Lower leg skin (tissue), 3 donors: ENCODE measurements at regions not wholly inside any gene's neighbourhood (a gene's known extent, or its start where the extent isn't known, plus 50 kb on each side); places are given as distances from the start of the nearest gene placed in this dataset.

Experiments used
- POLR2A ChIP-seq, 2 donors: fragments of 450-650 bp; IDR thresholded peaks; one replicate each; pipeline ENCODE4 v1.6.1; 2016 to 2017; ENCODE audit warnings: antibody characterized with exemption in 2 of 2, mild to moderate bottlenecking in 1 of 2, moderate library complexity in 1 of 2
- TF ChIP-seq, protein P1 (sequence below), 3 donors: fragments of 450-650 bp; IDR thresholded peaks; one replicate each; pipeline ENCODE4 v1.5.1; 2016; ENCODE audit warnings: antibody characterized with exemption in 3 of 3, mild to moderate bottlenecking in 3 of 3, moderate library complexity in 2 of 3

DNA sequence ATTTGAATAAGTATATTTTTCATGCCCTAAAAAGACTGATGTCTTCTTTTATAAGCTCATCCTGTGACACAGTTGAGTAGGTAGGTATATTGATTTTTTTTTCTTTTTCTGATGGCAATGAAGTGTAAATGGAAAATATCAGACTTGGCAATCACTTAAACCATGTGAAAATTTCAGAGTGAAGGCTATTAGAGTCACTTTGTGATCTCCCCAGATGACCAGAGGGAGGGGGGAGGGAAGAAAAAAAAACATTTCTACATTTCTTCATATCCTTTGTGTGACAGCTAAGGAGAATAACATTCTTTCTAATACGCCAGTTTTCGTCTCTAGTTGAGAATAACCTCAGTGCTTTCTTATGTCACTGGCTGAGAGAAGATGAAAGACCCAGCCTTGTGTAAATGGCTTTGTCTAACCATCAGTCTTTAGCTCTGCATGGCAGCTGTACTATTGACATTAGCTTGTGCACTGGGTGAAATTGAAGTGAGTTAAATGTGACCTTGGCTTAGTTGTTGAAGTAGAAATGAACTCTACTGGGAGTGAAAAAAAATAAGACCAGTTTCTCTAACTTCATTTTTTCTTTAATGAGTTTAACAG, 332.1 kb upstream of the DACH1 start:
- TF ChIP-seq, protein P1, sequence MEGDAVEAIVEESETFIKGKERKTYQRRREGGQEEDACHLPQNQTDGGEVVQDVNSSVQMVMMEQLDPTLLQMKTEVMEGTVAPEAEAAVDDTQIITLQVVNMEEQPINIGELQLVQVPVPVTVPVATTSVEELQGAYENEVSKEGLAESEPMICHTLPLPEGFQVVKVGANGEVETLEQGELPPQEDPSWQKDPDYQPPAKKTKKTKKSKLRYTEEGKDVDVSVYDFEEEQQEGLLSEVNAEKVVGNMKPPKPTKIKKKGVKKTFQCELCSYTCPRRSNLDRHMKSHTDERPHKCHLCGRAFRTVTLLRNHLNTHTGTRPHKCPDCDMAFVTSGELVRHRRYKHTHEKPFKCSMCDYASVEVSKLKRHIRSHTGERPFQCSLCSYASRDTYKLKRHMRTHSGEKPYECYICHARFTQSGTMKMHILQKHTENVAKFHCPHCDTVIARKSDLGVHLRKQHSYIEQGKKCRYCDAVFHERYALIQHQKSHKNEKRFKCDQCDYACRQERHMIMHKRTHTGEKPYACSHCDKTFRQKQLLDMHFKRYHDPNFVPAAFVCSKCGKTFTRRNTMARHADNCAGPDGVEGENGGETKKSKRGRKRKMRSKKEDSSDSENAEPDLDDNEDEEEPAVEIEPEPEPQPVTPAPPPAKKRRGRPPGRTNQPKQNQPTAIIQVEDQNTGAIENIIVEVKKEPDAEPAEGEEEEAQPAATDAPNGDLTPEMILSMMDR (IDR thresholded peaks at IDR 0.05): no peak
- no peak for TF ChIP-seq POLR2A (IDR thresholded peaks at IDR 0.05)
